NCI-H748 treated with DMSO at 0.1 percent for 48 hours (cell line): ENCODE measurements at regions not wholly inside any gene's neighbourhood (a gene's known extent, or its start where the extent isn't known, plus 50 kb on each side); places are given as distances from the start of the nearest gene placed in this dataset.

Experiments
- DNase-seq: peaks from one replicate; lab custom pipeline; 2025; lab: John Stamatoyannopoulos, UW

GRCh38 chr13:34040863-34041262 lies 222.9 kb downstream of the RFC3 start:
- DNase-seq = no peak

GRCh38 chr13:34044041-34044440 lies 226.1 kb downstream of the RFC3 start:
- no peak for DNase-seq

- no peak for DNase-seq
Observed at GRCh38 chr13:34044660-34045080, 226.7 kb downstream of the RFC3 start.

DNA sequence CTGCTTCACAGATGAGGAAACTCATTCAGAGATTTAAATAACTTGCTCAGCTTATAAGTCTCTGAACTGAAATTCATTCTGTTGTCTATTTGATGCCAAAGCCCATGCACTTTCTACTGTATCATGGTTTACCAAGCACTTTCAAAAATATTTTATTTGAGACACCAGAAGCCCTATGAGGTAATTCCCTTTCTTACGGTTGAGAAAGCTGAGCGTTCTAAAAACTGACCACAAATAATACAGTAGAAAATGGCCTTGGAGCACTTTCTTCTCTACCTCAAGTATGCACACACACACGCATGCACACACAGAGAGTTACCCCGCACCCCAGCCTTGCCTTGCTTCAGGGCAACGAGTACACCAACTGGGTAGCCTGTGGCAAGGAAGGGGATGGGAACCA lies 228.5 kb downstream of the RFC3 start:
- DNase-seq = no peak

DNA sequence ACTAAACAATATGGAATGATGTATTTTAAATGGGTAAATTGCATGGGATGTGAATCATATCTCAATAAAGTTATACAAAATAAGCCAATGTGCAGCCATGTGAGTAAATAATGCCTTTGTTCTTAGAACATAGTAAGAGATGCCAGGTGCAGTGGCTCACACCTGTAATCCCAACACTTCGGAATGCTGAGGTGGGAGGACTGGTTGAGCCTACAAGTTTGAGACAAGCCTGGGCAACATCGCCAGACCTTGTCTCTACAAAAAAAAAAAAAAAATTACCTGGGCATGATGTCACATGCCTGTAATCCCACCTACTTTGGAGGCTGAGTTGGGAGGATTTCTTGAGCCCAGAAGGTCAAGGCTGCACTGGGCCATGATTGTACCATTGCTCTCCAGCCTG lies 230.7 kb downstream of the RFC3 start:
- no peak for DNase-seq

- no peak for DNase-seq
Observed at GRCh38 chr13:34056733-34057258, 238.8 kb downstream of the RFC3 start.

DNA sequence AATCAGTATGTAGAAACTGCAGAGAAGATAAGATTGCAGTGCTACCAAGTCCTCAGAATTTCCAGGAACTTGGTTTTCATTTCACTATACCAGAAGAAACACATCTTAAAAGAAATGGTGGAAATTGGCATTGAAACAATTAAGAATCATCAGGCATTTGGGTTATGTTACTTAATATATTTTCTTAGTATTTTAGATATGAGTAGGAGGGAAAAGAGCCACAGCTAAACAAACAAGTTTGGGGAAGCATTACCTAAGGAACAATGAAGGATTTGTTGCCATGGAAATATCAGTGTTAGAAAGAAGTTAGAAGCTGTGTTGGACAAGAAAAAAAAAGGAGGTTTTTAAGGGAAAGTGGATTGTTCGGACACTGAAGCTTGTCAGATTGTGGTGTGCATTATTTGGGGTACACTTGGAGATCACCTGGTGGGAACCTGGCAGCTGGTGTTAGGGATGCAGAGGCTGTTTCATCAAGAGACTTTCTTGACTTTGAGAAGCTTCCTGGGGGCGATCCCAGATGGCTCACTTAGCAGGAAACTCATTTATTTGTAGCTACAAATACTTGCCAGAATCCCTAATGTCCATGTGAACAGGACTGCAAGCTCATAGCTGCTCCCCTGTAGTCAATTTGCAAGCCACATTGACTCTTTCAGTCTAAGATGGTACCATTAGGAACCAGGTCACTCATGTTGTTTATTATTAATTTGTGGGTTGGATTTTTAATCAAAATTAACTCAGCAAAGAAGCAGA lies 246.7 kb downstream of the RFC3 start:
- no peak for DNase-seq

DNA sequence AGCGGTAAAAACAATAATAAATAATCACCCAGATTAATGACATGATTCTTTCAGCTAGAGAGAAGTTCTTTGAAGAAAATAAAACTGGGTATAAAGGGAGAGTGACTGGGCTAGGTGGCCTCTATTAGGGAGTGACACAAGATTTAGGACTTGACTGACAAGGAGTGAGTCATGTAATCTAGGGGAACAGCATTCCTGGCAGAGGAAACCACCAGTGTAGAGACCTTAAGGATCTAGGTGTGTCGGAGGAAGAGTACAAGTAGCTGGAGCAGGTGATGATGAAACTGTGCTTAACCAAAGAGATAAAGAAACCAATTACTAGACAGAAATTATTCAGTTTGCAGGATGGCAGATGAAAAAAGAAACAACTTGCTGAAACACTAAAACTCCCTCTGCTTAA lies 248.0 kb downstream of the RFC3 start:
- no peak for DNase-seq

- no peak for DNase-seq
Observed at GRCh38 chr13:34066344-34066743, 248.4 kb downstream of the RFC3 start.

- no peak for DNase-seq
Observed at GRCh38 chr13:34070006-34070405, 252.1 kb downstream of the RFC3 start.

DNA sequence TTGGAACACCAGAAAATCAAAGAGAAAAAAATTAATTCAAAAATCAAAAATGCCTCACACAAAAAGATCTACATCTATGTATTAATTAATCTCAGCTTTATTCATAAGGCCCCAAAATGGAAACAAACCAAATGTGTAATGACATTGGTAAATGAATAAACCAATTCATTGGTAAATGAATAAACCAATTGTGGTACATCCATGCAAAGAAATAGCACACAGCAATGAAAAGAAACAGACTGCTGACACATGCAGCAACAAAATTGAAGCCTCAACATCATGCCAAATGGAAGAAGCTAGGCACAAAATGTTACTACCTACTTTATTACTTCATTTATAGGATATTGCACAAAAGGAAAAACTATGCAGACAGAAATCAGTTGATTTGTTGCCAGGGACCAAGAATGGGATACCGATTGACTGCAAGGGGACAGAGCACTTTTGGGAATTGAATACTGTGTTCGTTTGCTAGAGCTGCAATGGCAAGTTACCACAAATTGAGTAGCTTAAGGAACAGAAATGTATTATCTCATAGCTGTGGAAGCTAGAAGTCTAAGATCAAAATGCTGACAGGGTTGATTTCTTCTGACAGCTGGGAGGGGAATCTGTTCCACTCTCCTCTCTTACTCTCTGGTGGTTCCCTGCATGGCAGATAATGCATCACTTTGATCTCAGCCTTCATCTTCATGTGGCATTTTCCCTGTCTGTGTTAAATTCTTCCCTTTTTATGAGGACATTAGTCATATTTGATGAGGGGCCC lies 252.8 kb downstream of the RFC3 start:
- no peak for DNase-seq

DNA sequence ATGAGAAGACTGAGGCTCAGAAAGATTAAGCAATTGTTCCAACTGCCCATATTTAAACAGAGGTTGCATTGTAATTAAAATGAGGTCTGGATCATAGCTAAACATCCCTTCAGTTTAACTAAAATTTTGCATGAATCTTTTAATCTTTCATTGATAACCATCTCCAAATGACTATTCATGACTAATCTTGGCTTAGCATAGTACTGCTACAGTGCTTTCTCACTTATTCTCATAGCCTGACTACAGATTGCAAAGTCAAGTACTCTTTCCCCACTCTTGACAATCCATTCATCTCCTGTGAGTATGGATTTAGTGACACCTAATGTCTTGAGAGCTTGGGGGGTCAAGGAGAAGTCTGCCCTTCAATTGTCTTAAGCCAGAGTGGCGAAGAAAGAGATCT lies 258.4 kb downstream of the RFC3 start:
- DNase-seq = no peak

- peak; percentile 47 for DNase-seq
Observed at GRCh38 chr13:34076943-34077703, 259.2 kb downstream of the RFC3 start.

GRCh38 chr13:34078334-34078999 lies 260.5 kb downstream of the RFC3 start:
- DNase-seq = no peak

- DNase-seq = no peak
Observed at GRCh38 chr13:34085204-34085603, 267.3 kb downstream of the RFC3 start.

DNA sequence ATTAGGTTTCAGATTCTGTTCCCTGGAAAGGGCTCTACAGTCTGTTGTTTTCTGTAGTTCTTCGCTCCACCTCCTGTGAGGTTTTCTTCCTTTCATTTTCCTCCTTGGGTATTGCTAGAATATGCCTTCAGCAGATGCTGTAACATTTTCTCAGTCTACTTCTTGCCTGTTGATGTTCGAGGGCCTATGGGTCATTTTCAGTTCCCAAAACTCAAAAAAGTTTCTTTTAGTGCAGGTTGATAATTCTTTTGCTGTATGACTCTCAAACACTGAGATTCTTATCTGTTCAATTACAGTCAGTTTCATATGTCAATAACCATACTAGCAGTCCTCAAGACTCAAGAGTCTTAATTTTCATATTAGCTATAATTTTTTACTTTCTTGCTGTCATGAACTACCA lies 268.3 kb downstream of the RFC3 start:
- no peak for DNase-seq

DNA sequence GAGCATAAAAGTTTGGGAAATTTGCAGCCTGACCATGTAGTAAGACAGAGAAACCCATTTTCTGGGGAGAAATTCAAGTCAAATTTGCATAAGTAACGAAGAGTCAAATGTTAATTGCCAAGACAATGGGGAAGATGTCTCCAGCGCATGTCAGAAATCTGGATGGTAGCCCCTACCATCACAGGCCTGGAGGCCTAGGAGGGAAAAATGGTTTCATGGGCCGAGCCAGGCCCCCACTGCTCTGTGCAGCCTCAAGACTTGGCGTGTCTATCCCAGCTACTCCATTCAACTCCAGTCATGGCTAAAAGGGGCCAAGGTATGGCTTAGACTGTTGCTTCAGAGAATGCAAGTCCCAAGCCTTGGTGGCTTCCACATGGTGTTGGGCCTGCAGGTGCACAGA lies 269.8 kb downstream of the RFC3 start:
- DNase-seq = no peak

- DNase-seq = no peak
Observed at GRCh38 chr13:34103854-34104253, 285.9 kb downstream of the RFC3 start.

DNA sequence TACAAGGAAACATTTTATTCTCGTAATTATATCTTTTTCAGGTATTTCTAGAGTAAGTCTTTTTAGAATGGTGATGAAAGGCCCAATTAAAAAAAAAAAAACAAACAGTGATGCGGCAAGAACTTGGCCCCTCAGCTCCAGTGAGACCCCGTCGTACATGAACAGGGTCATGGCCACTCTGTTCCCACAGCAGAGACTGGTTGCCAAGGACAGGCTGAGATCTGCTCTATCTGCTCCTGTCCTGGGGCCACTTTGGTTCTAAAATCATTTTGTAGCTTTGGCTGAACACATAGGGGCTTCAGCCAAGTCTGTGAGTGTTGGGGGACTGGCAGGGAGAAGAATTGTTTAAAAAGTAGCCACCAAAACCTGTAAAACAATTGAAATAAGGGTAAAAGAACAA lies 286.9 kb downstream of the RFC3 start:
- DNase-seq = no peak

DNA sequence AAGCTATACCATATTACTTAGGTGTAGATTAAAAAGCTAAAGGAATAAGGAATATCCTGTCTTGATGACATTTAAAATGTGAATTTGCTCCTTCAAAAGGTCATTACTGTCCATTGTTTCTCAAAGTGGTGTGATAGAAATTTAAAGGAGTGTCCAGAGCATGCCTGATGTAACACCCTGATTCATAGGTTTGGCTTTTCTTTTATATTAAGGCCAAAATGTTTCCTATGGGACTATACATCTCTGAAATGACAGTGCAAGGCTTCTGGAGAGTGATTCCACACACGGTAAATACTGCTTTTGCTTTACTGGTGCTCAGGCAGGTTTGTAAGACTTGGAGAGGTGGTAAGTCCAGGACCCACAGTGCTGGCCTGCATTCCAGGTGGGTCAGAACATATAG lies 289.9 kb downstream of the RFC3 start:
- DNase-seq = no peak

DNA sequence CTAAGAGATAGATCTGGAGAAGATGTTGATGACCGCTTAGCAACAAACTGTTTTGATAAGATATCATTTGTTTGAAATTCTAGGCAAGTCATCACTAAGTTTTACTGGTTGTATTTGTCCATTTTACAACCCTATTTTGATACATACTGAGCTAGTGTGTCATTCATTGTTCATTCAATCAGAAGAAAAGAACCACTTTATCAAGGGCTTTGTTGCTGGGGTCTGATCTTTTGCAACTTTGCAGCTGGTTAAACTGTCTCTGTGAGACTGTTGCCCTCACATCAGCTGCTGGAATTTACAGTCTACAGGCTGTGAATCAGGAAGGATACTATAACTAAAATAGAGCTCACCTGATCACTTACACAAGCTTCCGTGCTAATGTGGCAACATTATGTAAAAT lies 290.5 kb downstream of the RFC3 start:
- DNase-seq = no peak

DNA sequence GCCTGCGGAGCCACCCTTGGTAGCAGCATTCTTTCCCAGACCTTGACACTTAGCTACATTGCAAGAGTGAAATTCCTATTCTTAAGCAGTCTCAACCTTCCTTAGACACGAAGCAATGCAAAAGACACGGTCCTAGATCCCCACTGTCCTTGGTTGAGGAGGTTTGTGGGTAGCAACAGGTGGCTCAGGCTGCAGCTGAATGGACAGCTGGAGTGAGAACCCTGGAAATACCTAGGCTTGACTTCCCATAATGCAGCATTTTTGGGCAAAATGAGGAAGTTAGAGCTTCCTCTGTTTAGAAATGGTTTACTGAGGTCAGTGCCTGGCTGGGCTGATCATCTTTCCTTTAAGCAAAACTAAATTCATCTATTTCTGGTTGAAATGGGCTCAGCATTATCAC lies 296.6 kb downstream of the RFC3 start:
- no peak for DNase-seq
